GM19023 (cell line): ENCODE measurements at regions not wholly inside any gene's neighbourhood (a gene's known extent, or its start where the extent isn't known, plus 50 kb on each side); places are given as distances from the start of the nearest gene placed in this dataset.

Experiments
- ATAC-seq: cut with Tn5 transposase; IDR thresholded peaks from one replicate; pipeline ENCODE4 v1.9.1; 2021; ENCODE audit warnings: mild to moderate bottlenecking, moderate library complexity; ENCODE audit not compliant: unreplicated experiment

DNA sequence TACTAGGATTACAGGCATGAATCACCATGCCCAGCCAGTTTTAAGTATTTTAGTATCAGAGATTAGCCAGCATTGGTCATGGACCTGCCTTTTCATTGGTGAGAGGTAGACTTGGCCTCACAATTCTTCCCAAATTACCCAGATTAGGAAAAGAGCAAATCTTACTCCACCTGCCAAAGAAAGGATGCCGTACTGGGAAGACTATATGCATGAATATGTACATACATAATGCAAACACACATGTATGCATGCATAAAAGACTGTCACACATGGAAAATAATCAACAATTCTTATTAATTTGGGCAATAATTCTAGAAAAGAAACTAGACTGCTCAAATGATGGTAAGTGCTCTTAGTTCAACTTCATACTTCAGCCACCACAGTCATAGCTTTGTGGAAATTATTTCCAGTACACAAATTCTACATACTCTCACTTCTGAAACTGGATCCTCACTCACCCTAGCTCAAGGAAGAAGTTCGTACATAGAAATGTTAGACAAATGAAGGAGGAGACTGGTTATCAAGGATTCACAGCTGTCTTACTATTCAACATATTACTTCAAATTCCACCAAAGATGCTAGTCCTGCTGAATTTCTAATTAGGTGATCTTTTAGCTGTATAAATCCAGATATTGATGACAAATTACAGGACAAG, 73.7 kb downstream of the MINAR2 start:
- no peak for ATAC-seq

DNA sequence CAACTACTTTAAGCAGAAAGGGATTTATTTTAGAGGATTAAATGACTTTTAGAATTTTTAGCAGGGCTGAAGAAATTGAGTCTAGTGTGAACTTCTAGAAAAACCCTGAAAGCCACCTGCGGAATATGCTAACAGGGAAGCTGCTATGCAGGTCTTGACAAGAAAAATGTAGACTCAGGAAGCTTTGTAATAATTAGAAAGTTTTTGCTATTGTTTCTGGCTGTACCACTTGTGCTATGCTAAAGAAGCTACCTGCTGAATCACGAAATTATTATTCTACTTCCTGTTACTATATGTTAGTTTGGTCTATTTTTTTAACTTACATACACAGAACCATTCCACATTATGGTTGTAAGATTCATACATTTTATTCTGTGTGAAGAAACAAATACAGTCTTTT, 74.0 kb upstream of the CHSY3 start:
- ATAC-seq, result no peak

DNA sequence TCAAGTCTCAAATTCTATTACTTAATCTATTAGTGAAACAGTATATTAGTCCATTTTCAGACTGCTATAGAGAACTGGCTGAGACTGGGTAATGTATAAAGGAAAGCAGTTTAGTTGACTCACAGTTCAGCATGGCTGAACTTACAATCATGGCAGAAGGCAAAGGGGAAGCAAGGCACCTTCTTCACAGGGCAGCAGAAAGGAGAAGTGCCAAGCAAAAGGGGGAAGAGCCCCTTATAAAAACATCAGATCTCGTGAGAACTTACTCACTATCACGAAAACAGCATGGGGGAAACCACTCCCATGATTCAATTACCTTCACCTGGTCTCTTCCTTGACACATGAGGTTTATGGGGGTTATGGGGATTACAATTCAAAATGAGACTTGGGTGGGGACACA, 67.9 kb upstream of the CHSY3 start:
- no peak for ATAC-seq

DNA sequence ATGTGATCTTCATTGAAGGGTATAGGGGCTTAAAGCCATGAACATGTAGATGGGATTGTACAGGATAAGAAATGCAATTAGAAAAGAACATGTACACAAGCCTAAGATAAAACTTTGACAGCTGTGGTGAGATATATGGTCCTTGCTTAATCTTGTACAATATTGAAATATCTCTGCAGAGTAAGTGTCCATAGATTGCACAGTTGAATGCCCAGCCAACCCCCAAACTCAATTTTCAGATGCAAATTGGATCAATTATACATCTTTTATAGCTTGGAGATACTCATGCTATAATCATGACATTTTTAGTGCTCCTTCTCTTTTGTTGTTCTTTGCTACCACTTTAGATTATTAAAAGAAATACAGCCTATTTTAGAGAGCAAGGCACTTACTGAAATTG, 59.5 kb upstream of the CHSY3 start:
- ATAC-seq, result no peak

DNA sequence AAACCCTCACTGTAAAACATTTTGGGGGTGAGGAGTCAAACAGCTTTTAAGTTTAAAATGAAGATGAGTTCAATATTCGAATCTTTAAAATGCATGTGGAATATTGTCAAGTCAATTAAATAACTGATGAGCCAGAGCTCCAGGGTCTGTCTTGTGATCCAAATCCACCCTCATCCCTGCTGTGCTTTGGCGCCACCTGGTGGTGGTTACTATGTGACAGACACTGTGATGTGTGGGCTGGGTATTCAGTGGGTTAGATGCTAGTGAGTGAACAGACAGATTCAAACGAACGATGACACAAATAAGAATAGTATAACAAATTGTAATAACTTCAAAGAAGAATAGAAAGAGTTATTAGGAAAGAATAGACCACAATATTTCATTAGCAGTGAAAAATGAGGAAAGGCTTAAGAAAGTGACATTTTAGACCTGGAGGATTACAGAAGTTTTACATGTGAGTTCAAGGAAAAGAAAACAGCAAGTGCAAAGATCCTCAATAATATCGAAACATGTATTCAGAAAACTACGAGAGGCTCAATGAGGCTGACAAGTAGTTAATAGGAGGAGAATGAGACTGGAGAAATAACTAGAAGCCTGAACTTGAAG, 51.4 kb upstream of the CHSY3 start:
- peak; percentile 97 for ATAC-seq

DNA sequence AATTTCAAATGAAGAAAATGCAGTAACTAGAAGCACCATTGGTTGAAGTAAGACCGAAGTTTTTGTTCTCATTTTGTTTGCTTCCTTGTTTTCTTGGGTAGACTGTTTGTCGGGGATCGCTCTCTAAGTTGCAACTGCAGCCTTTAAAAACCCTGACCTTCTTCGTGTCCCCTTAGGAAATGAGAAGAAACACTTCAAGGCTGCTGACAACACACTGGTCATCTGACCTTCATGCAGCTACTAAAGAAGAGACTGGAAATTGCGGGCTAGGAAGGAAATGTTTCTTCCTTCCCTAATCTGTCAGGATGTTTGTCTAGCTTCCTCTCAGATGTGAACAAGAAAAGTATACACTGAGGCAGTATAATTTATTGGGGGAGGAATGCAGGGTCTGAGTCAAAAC, 50.7 kb upstream of the CHSY3 start:
- no peak for ATAC-seq
